ENCODE measurements at regions not wholly inside any gene's neighbourhood (a gene's known extent, or its start where the extent isn't known, plus 50 kb on each side); places are given as distances from the start of the nearest gene placed in this dataset.

DNA sequence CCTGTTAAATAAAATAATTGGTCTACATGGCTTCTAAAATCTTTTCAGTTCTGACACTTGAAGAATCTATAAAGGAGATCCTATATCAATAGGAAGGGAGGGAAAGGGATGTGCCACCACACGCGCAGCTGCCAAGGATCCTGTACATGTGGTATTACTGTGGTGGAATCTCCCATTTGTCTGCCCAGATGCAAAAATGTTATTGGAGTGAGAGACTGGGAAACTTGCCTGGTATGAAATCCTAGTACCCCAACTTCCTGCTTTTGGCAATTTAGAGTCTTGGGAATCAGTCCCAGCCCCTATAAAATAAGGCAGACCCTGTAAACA, 81.9 kb upstream of the PICALM start (continued):
- TF ChIP-seq JUND (IDR thresholded peaks at IDR 0.05) (no peak), SP1 (IDR thresholded peaks at IDR 0.05) (no peak), RAD21 (IDR thresholded peaks at IDR 0.05) (no peak), EGR1 (IDR thresholded peaks at IDR 0.05; ENCODE audit: low read depth in 2 of 2) (no peak)
- TF ChIP-seq, protein P1, sequence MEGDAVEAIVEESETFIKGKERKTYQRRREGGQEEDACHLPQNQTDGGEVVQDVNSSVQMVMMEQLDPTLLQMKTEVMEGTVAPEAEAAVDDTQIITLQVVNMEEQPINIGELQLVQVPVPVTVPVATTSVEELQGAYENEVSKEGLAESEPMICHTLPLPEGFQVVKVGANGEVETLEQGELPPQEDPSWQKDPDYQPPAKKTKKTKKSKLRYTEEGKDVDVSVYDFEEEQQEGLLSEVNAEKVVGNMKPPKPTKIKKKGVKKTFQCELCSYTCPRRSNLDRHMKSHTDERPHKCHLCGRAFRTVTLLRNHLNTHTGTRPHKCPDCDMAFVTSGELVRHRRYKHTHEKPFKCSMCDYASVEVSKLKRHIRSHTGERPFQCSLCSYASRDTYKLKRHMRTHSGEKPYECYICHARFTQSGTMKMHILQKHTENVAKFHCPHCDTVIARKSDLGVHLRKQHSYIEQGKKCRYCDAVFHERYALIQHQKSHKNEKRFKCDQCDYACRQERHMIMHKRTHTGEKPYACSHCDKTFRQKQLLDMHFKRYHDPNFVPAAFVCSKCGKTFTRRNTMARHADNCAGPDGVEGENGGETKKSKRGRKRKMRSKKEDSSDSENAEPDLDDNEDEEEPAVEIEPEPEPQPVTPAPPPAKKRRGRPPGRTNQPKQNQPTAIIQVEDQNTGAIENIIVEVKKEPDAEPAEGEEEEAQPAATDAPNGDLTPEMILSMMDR (IDR thresholded peaks at IDR 0.05; ENCODE audit: low read depth, low read length, missing input control): no peak

DNA sequence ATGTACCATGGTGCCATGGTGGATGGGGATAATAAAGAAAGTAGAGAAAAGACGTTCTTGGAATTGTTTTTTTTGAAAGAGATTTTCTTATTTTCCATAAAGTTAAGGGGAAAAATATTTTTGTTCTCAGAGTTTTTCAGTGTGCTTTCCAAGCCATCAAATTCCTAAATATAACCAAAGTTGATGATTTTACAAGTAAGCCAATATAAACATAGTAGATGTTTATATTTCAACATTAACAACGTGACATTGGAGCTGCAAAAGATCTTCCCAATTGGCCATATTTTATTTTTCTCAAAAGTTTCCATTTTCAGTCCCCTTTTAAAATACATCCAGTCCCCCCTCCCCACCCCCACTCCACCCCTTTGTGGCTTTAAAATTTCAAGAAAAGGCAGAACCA, 80.9 kb upstream of the PICALM start:
- DNase-seq (ENCODE audit: low spot score): no peak
- Histone ChIP-seq H3K9ac (ENCODE audit: low read depth in 1 of 2, low read length in 2 of 2) (no peak overlapping the region), H3K36me3 (ENCODE audit: control insufficient read depth in 4 of 4, insufficient read depth in 3 of 4, low read depth in 1 of 4, low read length in 3 of 4) (no peaks in the 10 kb centered on the region), H3K4me1 (ENCODE audit: control insufficient read depth in 4 of 4, insufficient read depth in 4 of 4, low read length in 3 of 4) (peaks cover 6 to 42% (median 30%) of the 10 kb centered on the region in 4 donors), H3K27ac (ENCODE audit: low read depth in 1 of 2, low read length in 2 of 2) (no peak overlapping the region), H3K27me3 (ENCODE audit: control insufficient read depth in 4 of 4, insufficient read depth in 4 of 4, low read length in 3 of 4) (no peaks in the 10 kb centered on the region), H3K4me3 (ENCODE audit: low read depth in 1 of 3, low read length in 3 of 3) (no peak overlapping the region), H3K9me3 (ENCODE audit: control insufficient read depth in 4 of 4, low read length in 3 of 4) (no peaks in the 10 kb centered on the region)
- TF ChIP-seq JUND (IDR thresholded peaks at IDR 0.05) (no peak), HNF4G (IDR thresholded peaks at IDR 0.05) (no peak), FOXA1 (IDR thresholded peaks at IDR 0.05) (no peak), SP1 (IDR thresholded peaks at IDR 0.05) (no peak), GABPA (IDR thresholded peaks at IDR 0.05 in 1 of 2, conservative IDR thresholded peaks at IDR 0.05 in 1 of 2) (no peak), RXRA (IDR thresholded peaks at IDR 0.05) (no peak), NR2F2 (IDR thresholded peaks at IDR 0.05) (no peak), TAF1 (conservative IDR thresholded peaks at IDR 0.05) (no peak), FOXA2 (IDR thresholded peaks at IDR 0.05) (no peak)
- TF ChIP-seq, protein P2, sequence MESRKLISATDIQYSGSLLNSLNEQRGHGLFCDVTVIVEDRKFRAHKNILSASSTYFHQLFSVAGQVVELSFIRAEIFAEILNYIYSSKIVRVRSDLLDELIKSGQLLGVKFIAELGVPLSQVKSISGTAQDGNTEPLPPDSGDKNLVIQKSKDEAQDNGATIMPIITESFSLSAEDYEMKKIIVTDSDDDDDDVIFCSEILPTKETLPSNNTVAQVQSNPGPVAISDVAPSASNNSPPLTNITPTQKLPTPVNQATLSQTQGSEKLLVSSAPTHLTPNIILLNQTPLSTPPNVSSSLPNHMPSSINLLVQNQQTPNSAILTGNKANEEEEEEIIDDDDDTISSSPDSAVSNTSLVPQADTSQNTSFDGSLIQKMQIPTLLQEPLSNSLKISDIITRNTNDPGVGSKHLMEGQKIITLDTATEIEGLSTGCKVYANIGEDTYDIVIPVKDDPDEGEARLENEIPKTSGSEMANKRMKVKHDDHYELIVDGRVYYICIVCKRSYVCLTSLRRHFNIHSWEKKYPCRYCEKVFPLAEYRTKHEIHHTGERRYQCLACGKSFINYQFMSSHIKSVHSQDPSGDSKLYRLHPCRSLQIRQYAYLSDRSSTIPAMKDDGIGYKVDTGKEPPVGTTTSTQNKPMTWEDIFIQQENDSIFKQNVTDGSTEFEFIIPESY (IDR thresholded peaks at IDR 0.05): no peak
- TF ChIP-seq, protein P3, sequence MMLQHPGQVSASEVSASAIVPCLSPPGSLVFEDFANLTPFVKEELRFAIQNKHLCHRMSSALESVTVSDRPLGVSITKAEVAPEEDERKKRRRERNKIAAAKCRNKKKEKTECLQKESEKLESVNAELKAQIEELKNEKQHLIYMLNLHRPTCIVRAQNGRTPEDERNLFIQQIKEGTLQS (IDR thresholded peaks at IDR 0.05): no peak
- 70% methylated on average over 2 of the region's 2 CpGs for WGBS

DNA sequence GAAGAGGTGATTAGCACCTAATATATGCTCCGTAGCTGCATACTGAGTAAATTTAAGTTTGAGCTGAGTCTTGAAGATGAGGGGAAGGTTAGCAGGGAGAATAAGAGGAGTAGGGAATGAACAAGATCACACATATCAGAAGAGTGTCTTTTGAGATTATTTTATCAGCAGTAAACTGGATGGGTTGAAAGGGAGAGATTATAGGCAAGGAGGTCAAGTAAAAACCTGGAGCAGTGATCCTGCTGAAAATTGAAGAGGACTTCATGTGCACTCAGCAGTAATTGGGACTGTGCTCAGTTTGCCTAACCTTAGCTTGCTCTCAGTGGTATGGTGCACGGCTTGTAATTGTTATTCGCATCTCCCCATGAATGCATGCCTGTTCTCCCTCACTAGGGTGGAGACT, 79.5 kb upstream of the PICALM start:
- no peaks in the 10 kb centered on the region for H3K36me3 ChIP-seq (ENCODE audit: control insufficient read depth in 4 of 4, insufficient read depth in 3 of 4, low read depth in 1 of 4, low read length in 3 of 4)
- DNase-seq (ENCODE audit: low spot score): no peak
- no peak overlapping the region for H3K4me3 ChIP-seq (ENCODE audit: low read depth in 1 of 3, low read length in 3 of 3)
- no peaks in the 10 kb centered on the region for H3K27me3 ChIP-seq (ENCODE audit: control insufficient read depth in 4 of 4, insufficient read depth in 4 of 4, low read length in 3 of 4)
- H3K9ac ChIP-seq (ENCODE audit: low read depth in 1 of 2, low read length in 2 of 2): no peak overlapping the region
- H3K27ac ChIP-seq (ENCODE audit: low read depth in 1 of 2, low read length in 2 of 2): no peak overlapping the region
- TF ChIP-seq FOXA2 (IDR thresholded peaks at IDR 0.05) (no peak), HNF4G (IDR thresholded peaks at IDR 0.05) (no peak)
- H3K4me1 ChIP-seq (ENCODE audit: control insufficient read depth in 4 of 4, insufficient read depth in 4 of 4, low read length in 3 of 4): peaks cover 6 to 43% (median 34%) of the 10 kb centered on the region in 4 donors
- H3K9me3 ChIP-seq (ENCODE audit: control insufficient read depth in 4 of 4, low read length in 3 of 4): no peaks in the 10 kb centered on the region
- WGBS: 94% methylated on average over 3 of the region's 3 CpGs

DNA sequence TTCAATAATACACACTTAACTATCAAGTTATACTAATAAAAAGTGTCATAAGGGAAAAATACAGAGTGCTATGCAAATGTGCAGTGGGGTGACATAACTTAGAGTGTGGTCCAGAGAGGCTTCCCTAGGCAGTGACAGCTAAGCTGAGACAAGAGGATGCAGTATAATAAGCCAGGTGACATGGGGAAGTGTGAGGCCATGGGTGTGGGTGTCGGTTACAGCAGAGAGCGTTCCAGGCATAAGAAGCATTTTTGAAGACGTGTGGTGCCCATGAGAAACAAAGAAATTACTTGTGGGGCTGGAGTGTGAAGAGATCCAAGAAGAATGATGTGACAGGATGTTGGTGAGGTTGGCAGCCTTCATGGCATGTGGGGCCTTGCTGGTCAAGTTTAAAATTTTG, 78.1 kb upstream of the PICALM start:
- Histone ChIP-seq H3K9me3 (ENCODE audit: control insufficient read depth in 4 of 4, low read length in 3 of 4) (no peaks in the 10 kb centered on the region), H3K4me1 (ENCODE audit: control insufficient read depth in 4 of 4, insufficient read depth in 4 of 4, low read length in 3 of 4) (peaks cover 6 to 32% (median 30%) of the 10 kb centered on the region in 4 donors), H3K4me3 (ENCODE audit: low read depth in 1 of 3, low read length in 3 of 3) (no peak overlapping the region), H3K9ac (ENCODE audit: low read depth in 1 of 2, low read length in 2 of 2) (no peak overlapping the region), H3K27me3 (ENCODE audit: control insufficient read depth in 4 of 4, insufficient read depth in 4 of 4, low read length in 3 of 4) (no peaks in the 10 kb centered on the region), H3K27ac (ENCODE audit: low read depth in 1 of 2, low read length in 2 of 2) (no peak overlapping the region), H3K36me3 (ENCODE audit: control insufficient read depth in 4 of 4, insufficient read depth in 3 of 4, low read depth in 1 of 4, low read length in 3 of 4) (no peaks in the 10 kb centered on the region)
- 94% methylated on average over 3 of the region's 3 CpGs for WGBS
- no peak for DNase-seq (ENCODE audit: low spot score)
- TF ChIP-seq RAD21 (IDR thresholded peaks at IDR 0.05): no peak
- no peak for TF ChIP-seq GABPA (IDR thresholded peaks at IDR 0.05 in 1 of 2, conservative IDR thresholded peaks at IDR 0.05 in 1 of 2)
- no peak for TF ChIP-seq JUND (IDR thresholded peaks at IDR 0.05)
- no peak for TF ChIP-seq YY1 (IDR thresholded peaks at IDR 0.05)
- no peak for TF ChIP-seq HNF4G (IDR thresholded peaks at IDR 0.05)
- TF ChIP-seq FOXA2 (IDR thresholded peaks at IDR 0.05): no peak
- TF ChIP-seq, protein P1 (IDR thresholded peaks at IDR 0.05; ENCODE audit: low read depth, low read length, missing input control): no peak
- TF ChIP-seq TAF1 (conservative IDR thresholded peaks at IDR 0.05): no peak
- TF ChIP-seq, protein P4, sequence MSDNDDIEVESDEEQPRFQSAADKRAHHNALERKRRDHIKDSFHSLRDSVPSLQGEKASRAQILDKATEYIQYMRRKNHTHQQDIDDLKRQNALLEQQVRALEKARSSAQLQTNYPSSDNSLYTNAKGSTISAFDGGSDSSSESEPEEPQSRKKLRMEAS (IDR thresholded peaks at IDR 0.05): no peak
- no peak for TF ChIP-seq HNF4A (conservative IDR thresholded peaks at IDR 0.05)
